Inferior parietal cortex (tissue), 1 donor: ENCODE measurements at regions not wholly inside any gene's neighbourhood (a gene's known extent, or its start where the extent isn't known, plus 50 kb on each side); places are given as distances from the start of the nearest gene placed in this dataset.

Source experiments
- DNase-seq: peaks from one replicate; pipeline ENCODE4 v3.0.0-alpha.2; 2016; ENCODE audit errors: extremely low spot score

GRCh38 chr10:62870866-62871265, 54.7 kb upstream of the EGR2 start:
- DNase-seq, result no peak

DNA sequence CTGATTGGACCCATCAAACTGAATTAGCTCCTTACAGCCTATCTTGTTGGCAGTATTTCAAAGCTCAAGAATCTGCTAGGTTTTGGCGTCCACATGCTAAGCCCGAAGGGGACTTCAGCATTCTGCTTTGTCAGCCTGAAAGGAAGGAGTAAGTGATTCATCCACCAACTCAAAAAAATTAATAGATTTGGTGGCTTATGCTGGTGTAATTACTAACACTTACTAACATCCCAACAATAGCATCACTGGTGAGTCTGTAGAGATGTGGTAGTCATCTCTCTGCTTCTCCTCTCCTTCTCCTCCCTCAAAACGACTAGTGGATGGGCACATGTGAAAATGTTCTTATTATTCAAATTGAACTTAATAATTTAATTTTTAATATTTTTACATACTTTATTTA, 53.8 kb upstream of the EGR2 start:
- no peak for DNase-seq

DNA sequence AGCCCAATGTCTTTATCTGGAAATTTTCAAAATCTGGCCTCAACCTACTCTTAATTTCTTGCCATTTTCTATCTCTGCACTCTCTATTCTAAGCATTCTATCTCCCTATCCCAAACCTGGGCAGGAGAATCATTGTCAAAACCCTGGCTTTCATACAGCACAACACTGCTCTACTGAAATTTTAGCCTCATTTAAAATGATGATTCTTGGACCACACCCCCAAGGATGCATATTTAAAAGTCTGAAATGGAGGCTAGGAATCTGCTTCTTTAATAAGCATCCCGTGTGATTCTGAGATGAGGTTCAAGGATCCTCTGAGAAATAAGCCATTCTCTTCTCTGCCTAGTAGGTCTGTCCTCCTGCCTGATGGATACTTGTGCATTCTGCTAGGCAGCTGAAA, 50.8 kb upstream of the EGR2 start:
- DNase-seq, result no peak

DNA sequence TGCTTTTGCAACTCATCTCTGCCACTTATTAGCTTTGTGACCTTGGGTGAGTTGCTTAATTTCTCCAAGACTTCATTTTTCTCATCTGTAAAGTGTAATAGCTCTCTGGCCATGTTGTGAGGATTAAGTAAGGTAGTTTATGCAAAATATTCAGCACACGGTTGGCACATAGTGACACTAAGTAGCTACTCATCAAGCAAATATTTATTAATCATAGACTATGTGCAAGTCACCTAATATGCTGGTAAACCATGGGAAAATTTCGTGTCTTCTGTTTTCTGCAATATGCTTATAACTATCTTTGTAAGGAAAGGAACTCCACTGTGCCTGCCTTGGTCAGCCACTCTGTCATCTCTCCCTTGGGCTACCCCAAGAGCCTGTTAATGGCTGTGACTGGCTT, 50.3 kb upstream of the EGR2 start:
- DNase-seq, result no peak
